ENCODE measurements at regions not wholly inside any gene's neighbourhood (a gene's known extent, or its start where the extent isn't known, plus 50 kb on each side); places are given as distances from the start of the nearest gene placed in this dataset.
"Not testable (repeated sequence)": the region's sequence is repeated elsewhere in the genome, so short reads cannot be mapped to it uniquely, and the experiment has no call there.

DNA sequence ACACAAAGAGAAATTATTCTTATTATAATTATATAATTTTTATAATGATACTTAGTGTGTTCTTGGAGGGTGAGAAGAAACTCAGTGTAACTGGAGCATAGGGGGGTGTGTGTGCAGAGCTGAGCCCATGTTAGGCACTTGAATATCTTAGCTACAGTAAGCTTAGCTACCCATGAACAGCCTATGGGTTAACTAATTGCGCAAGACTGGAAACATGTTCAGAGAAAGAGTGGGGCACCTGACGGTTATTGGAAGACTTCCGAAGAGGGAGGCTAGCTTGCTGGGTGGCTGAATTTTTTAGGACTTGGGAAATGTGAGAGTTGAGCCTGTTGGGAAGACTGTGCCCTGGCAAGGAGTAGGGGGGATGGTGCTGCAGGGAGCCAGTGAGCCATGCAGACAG is 229.2 kb downstream of the SLC4A3 start:
- no peaks in the 10 kb centered on the region for H3K9me3 ChIP-seq (replicated peaks; ENCODE audit: control insufficient read depth, low read depth, low read length)
- no peak for DNase-seq
- H3K4me1 ChIP-seq (ENCODE audit: control insufficient read depth, insufficient read depth, low read length) = peaks cover 7% of the 10 kb centered on the region
- WGBS (ENCODE audit: insufficient coverage) = 81% methylated on average over 2 of the region's 3 CpGs
- no peak overlapping the region for H3K27ac ChIP-seq (ENCODE audit: low read length)
- H3K27me3 ChIP-seq (ENCODE audit: control insufficient read depth, insufficient read depth, low read length) = peaks cover 3% of the 10 kb centered on the region
- no peaks in the 10 kb centered on the region for H3K36me3 ChIP-seq (ENCODE audit: control insufficient read depth, insufficient read depth, low read length)
- no peak overlapping the region for H3K4me3 ChIP-seq (ENCODE audit: low read length)

GRCh38 chr2:219857751-219858150 is 230.3 kb downstream of the SLC4A3 start:
- Histone ChIP-seq H3K36me3 (ENCODE audit: control insufficient read depth, insufficient read depth, low read length) (no peaks in the 10 kb centered on the region), H3K27me3 (ENCODE audit: control insufficient read depth, insufficient read depth, low read length) (no peaks in the 10 kb centered on the region), H3K9me3 (replicated peaks; ENCODE audit: control insufficient read depth, low read depth, low read length) (no peaks in the 10 kb centered on the region), H3K27ac (ENCODE audit: low read length) (no peak overlapping the region), H3K4me1 (ENCODE audit: control insufficient read depth, insufficient read depth, low read length) (no peaks in the 10 kb centered on the region), H3K4me3 (ENCODE audit: low read length) (no peak overlapping the region)
- DNase-seq = no peak
- 63% methylated on average over 4 of the region's 4 CpGs for WGBS (ENCODE audit: insufficient coverage)

GRCh38 chr2:219861307-219861706 is 233.9 kb downstream of the SLC4A3 start:
- WGBS (ENCODE audit: insufficient coverage) = 62% methylated on average over 2 of the region's 3 CpGs
- H3K36me3 ChIP-seq (ENCODE audit: control insufficient read depth, insufficient read depth, low read length) = no peaks in the 10 kb centered on the region
- peak; percentile 7 for DNase-seq
- H3K9me3 ChIP-seq (replicated peaks; ENCODE audit: control insufficient read depth, low read depth, low read length) = no peaks in the 10 kb centered on the region
- H3K27me3 ChIP-seq (ENCODE audit: control insufficient read depth, insufficient read depth, low read length) = no peaks in the 10 kb centered on the region
- H3K4me3 ChIP-seq (ENCODE audit: low read length) = no peak overlapping the region
- H3K4me1 ChIP-seq (ENCODE audit: control insufficient read depth, insufficient read depth, low read length) = no peaks in the 10 kb centered on the region
- no peak overlapping the region for H3K27ac ChIP-seq (ENCODE audit: low read length)

DNA sequence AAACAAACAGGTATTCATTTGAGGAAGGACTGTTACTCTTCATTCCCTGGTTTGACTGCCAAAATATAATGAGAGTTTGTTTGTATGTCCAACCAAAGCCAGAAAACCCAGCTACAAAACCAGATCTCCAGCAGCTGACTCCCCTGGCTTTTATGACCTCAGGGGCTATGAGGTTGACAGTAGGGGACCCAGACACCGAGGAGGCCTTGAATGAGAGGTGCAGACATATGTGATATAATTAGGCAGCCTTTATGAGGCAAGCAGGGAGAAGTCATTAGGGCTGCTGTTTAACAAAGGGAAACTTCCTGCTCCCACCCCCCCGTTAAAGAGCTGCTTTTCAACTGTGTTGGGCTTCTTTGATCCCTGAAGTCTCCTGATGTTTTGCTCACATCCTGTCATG is 236.7 kb downstream of the SLC4A3 start:
- DNase-seq = no peak
- H3K36me3 ChIP-seq (ENCODE audit: control insufficient read depth, insufficient read depth, low read length) = no peaks in the 10 kb centered on the region
- WGBS (ENCODE audit: insufficient coverage) = no CpG with 5 or more reads among the region's 2 CpGs

DNA sequence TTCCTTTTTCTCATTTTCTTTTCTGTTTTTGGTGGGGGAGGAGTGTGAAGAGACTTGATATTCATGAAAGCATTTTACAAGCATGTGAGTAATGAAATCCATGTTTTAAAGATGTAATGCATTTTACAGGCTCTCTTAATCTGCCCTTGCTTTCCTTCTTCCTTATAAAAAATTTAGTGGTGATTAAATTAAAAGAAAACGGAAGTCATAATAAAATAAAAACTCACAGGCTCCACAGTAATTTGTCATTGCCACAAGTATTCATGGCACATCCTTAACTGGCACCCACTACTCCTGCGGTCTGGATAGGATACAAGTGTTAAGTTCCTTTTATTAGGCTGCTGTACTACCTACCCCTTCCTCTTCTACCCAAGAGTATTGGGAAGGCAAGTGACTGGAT is 241.2 kb downstream of the SLC4A3 start:
- Histone ChIP-seq H3K4me3 (ENCODE audit: low read length) (no peak overlapping the region), H3K4me1 (ENCODE audit: control insufficient read depth, insufficient read depth, low read length) (peaks cover 3% of the 10 kb centered on the region), H3K36me3 (ENCODE audit: control insufficient read depth, insufficient read depth, low read length) (no peaks in the 10 kb centered on the region), H3K27me3 (ENCODE audit: control insufficient read depth, insufficient read depth, low read length) (no peaks in the 10 kb centered on the region), H3K9me3 (replicated peaks; ENCODE audit: control insufficient read depth, low read depth, low read length) (no peaks in the 10 kb centered on the region), H3K27ac (ENCODE audit: low read length) (no peak overlapping the region)
- DNase-seq = no peak
- no CpG with 5 or more reads among the region's 2 CpGs for WGBS (ENCODE audit: insufficient coverage)

More for the DNA sequence above, 236.7 kb downstream of the SLC4A3 start:
- no peaks in the 10 kb centered on the region for H3K27me3 ChIP-seq (ENCODE audit: control insufficient read depth, insufficient read depth, low read length)
- no peaks in the 10 kb centered on the region for H3K4me1 ChIP-seq (ENCODE audit: control insufficient read depth, insufficient read depth, low read length)
- no peak overlapping the region for H3K27ac ChIP-seq (ENCODE audit: low read length)
- no peak overlapping the region for H3K4me3 ChIP-seq (ENCODE audit: low read length)
- no peaks in the 10 kb centered on the region for H3K9me3 ChIP-seq (replicated peaks; ENCODE audit: control insufficient read depth, low read depth, low read length)

DNA sequence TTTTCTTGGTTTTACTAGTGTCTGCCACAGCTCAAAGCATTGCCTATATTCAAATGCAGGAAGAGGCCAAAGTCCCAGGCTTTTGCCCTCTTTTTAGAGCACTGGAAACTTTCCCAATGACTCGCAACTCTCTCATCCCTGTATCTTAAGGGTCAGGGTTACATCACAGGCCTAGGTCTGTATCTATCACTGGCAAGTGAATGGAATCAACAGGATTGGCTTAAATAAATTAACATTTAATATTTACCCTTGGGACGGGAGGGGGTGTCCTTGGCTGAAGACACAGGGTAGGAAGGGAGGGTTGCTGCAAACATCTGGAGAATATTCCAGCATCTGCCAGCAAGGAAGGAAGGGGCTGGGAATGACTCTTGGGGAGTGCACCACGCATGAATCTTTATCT is 242.6 kb downstream of the SLC4A3 start:
- DNase-seq = peak; percentile 46
- Histone ChIP-seq H3K36me3 (ENCODE audit: control insufficient read depth, insufficient read depth, low read length) (no peaks in the 10 kb centered on the region), H3K27ac (ENCODE audit: low read length) (no peak overlapping the region), H3K27me3 (ENCODE audit: control insufficient read depth, insufficient read depth, low read length) (no peaks in the 10 kb centered on the region), H3K4me1 (ENCODE audit: control insufficient read depth, insufficient read depth, low read length) (peaks cover 3% of the 10 kb centered on the region), H3K9me3 (replicated peaks; ENCODE audit: control insufficient read depth, low read depth, low read length) (no peaks in the 10 kb centered on the region), H3K4me3 (ENCODE audit: low read length) (no peak overlapping the region)
- 31% methylated on average over 1 of the region's 3 CpGs for WGBS (ENCODE audit: insufficient coverage)

DNA sequence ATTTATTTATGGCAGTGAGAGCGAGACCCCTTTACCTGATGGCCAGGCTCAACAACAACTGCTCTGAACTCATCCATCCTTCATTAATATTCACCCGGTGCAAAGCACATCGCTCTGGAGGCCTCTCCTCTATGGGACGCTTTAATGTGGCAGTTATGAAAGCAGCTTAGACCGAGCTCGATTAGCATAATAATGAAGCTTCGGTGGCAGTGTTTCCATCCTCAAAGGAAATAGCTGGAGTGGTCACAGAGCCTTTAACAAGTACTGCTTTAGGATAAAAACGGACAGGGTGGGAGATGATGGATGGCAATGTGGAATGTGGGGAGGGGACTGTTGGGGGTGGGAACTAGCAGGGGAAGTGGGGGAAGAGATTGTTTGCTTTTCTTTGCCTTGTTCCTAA is 243.9 kb downstream of the SLC4A3 start:
- Histone ChIP-seq H3K36me3 (ENCODE audit: control insufficient read depth, insufficient read depth, low read length) (no peaks in the 10 kb centered on the region), H3K9me3 (replicated peaks; ENCODE audit: control insufficient read depth, low read depth, low read length) (no peaks in the 10 kb centered on the region), H3K27me3 (ENCODE audit: control insufficient read depth, insufficient read depth, low read length) (no peaks in the 10 kb centered on the region), H3K4me1 (ENCODE audit: control insufficient read depth, insufficient read depth, low read length) (peaks cover 3% of the 10 kb centered on the region), H3K27ac (ENCODE audit: low read length) (no peak overlapping the region), H3K4me3 (ENCODE audit: low read length) (no peak overlapping the region)
- 70% methylated on average over 7 of the region's 8 CpGs for WGBS (ENCODE audit: insufficient coverage)
- no peak for DNase-seq

GRCh38 chr2:219875036-219875435 is 247.6 kb downstream of the SLC4A3 start:
- no peaks in the 10 kb centered on the region for H3K36me3 ChIP-seq (ENCODE audit: control insufficient read depth, insufficient read depth, low read length)
- no peaks in the 10 kb centered on the region for H3K27me3 ChIP-seq (ENCODE audit: control insufficient read depth, insufficient read depth, low read length)
- no peak overlapping the region for H3K27ac ChIP-seq (ENCODE audit: low read length)
- no CpG with 5 or more reads among the region's 1 CpG for WGBS (ENCODE audit: insufficient coverage)
- H3K4me3 ChIP-seq (ENCODE audit: low read length) = no peak overlapping the region
- no peak for DNase-seq
- peaks cover 1% of the 10 kb centered on the region for H3K4me1 ChIP-seq (ENCODE audit: control insufficient read depth, insufficient read depth, low read length)
- H3K9me3 ChIP-seq (replicated peaks; ENCODE audit: control insufficient read depth, low read depth, low read length) = no peaks in the 10 kb centered on the region

DNA sequence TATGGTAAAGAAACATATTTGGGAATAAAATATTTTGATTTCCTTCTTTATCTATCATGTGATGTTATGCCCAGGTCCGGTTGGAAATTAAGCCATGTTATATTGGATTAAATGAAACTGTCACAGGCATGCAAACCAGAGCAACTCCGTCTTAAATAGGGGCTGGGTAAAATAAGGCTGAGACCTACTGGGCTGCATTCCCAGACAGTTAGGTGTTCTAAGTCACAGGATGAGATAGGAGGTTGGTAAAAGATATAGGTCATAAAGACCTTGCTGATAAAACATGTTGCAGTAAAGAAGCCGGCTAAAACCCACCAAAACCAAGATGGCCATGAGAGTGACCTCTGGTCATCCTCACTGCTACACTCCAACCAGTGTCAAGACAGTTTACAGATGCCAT is 248.6 kb downstream of the SLC4A3 start:
- not testable (repeated sequence) for H3K9me3 ChIP-seq (replicated peaks; ENCODE audit: control insufficient read depth, low read depth, low read length); H3K4me1 ChIP-seq (ENCODE audit: control insufficient read depth, insufficient read depth, low read length); H3K27me3 ChIP-seq (ENCODE audit: control insufficient read depth, insufficient read depth, low read length); DNase-seq; H3K4me3 ChIP-seq (ENCODE audit: low read length); H3K27ac ChIP-seq (ENCODE audit: low read length); H3K36me3 ChIP-seq (ENCODE audit: control insufficient read depth, insufficient read depth, low read length)
- 38% methylated on average over 1 of the region's 3 CpGs for WGBS (ENCODE audit: insufficient coverage)

DNA sequence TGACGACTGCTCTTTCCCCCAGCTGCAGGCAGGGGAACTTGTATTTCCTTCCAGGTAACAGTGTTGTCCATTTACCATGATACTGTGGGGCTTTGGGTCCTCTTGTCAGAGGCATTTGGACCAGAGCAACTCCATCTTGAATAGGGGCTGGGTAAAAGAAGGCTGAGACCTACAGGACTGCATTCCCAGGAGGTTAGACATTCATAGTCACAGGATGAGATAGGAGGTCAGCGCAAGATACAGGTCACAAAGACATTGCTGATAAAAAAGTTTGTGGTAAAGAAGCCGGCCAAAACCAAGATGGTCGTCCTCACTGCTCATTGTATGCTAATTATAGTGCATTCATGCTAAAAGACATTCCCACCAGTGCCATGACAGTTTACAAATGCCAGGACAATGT is 249.5 kb downstream of the SLC4A3 start:
- WGBS (ENCODE audit: insufficient coverage) = no CpG with 5 or more reads among the region's 4 CpGs

DNA sequence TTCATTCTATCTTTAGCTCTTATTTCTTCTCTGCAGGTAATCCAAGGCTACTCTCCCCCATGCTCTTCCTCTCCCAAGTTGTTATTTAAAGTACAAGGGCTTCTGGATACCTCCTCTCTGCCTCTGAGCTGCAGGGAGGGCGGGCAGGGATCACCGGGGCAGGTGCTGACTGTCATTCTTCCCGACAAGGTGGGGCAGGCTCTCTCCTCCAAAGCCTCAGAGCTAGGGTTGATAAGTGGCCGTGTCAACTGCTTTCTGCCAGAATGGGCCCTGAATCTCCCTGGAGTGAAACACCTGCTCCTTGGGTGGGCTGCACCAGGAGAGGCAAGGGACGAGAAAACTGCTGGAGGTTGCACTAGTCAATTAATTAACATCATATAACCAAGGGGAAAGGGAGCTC is 250.3 kb downstream of the SLC4A3 start:
- WGBS (ENCODE audit: insufficient coverage) = 29% methylated on average over 1 of the region's 5 CpGs
- Histone ChIP-seq H3K36me3 (ENCODE audit: control insufficient read depth, insufficient read depth, low read length) (no peaks in the 10 kb centered on the region), H3K4me1 (ENCODE audit: control insufficient read depth, insufficient read depth, low read length) (no peaks in the 10 kb centered on the region), H3K27ac (ENCODE audit: low read length) (no peak overlapping the region), H3K9me3 (replicated peaks; ENCODE audit: control insufficient read depth, low read depth, low read length) (no peaks in the 10 kb centered on the region), H3K27me3 (ENCODE audit: control insufficient read depth, insufficient read depth, low read length) (no peaks in the 10 kb centered on the region), H3K4me3 (ENCODE audit: low read length) (no peak overlapping the region)
- no peak for DNase-seq

More for the DNA sequence above, 249.5 kb downstream of the SLC4A3 start:
- no peaks in the 10 kb centered on the region for H3K4me1 ChIP-seq (ENCODE audit: control insufficient read depth, insufficient read depth, low read length)
- no peak overlapping the region for H3K27ac ChIP-seq (ENCODE audit: low read length)
- no peaks in the 10 kb centered on the region for H3K9me3 ChIP-seq (replicated peaks; ENCODE audit: control insufficient read depth, low read depth, low read length)
- no peak overlapping the region for H3K4me3 ChIP-seq (ENCODE audit: low read length)
- H3K36me3 ChIP-seq (ENCODE audit: control insufficient read depth, insufficient read depth, low read length) = no peaks in the 10 kb centered on the region
- no peak for DNase-seq
- no peaks in the 10 kb centered on the region for H3K27me3 ChIP-seq (ENCODE audit: control insufficient read depth, insufficient read depth, low read length)

All from muscle of leg (tissue), 3 donors.